NB4 (cell line): ENCODE measurements at regions not wholly inside any gene's neighbourhood (a gene's known extent, or its start where the extent isn't known, plus 50 kb on each side); places are given as distances from the start of the nearest gene placed in this dataset.
"Not testable (repeated sequence)": the region's sequence is repeated elsewhere in the genome, so short reads cannot be mapped to it uniquely, and the experiment has no call there.

Source experiments
- DNase-seq: peaks from one replicate; pipeline ENCODE4 v3.0.0; 2010; ENCODE audit warnings: low read depth
- H3K4me3 ChIP-seq: one replicate; pipeline ENCODE4 v1.5.1; 2011; ENCODE audit warnings: mild to moderate bottlenecking, low read depth, low read length, moderate library complexity
- MAX ChIP-seq: IDR thresholded peaks from 2 replicates; pipeline ENCODE4 v1.6.1; 2011; ENCODE audit warnings: low read depth, low read length
- MYC ChIP-seq: IDR thresholded peaks from 2 replicates; pipeline ENCODE4 v1.6.1; 2011; ENCODE audit warnings: low read depth, low read length
- POLR2A ChIP-seq: IDR thresholded peaks from 2 replicates; pipeline ENCODE4 v1.6.1; 2011; ENCODE audit warnings: mild to moderate bottlenecking; ENCODE audit not compliant: insufficient read length; ENCODE audit errors: extremely low read depth
- TF ChIP-seq, protein P1 (sequence below): IDR thresholded peaks from one replicate; pipeline ENCODE4 v1.5.1; 2012; ENCODE audit warnings: low read depth, low read length

DNA sequence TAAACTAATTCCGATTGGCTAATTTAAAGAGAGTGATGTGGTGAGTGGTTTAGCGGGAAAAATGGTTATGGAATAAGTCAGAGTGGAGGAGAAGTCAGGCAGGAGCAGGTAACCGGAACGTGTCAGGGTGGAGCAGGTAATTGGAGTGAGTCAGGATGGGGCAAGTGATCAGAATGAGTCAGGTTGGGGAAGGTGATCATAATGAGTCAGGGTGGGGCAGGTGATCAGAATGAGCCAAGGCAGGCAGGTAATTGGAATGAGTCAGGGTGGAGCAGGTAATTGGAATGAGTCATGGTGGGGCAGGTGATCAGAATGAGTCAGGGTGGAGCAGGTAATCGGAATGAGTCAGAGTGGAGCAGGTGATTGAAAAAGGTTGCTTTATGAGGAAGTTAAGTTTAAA is 101.4 kb downstream of the TMEM167A start:
- DNase-seq, result no peak
- H3K4me3 ChIP-seq, result no peak overlapping the region
- no peak for TF ChIP-seq MAX
- TF ChIP-seq MYC, result no peak
- TF ChIP-seq, protein P1, sequence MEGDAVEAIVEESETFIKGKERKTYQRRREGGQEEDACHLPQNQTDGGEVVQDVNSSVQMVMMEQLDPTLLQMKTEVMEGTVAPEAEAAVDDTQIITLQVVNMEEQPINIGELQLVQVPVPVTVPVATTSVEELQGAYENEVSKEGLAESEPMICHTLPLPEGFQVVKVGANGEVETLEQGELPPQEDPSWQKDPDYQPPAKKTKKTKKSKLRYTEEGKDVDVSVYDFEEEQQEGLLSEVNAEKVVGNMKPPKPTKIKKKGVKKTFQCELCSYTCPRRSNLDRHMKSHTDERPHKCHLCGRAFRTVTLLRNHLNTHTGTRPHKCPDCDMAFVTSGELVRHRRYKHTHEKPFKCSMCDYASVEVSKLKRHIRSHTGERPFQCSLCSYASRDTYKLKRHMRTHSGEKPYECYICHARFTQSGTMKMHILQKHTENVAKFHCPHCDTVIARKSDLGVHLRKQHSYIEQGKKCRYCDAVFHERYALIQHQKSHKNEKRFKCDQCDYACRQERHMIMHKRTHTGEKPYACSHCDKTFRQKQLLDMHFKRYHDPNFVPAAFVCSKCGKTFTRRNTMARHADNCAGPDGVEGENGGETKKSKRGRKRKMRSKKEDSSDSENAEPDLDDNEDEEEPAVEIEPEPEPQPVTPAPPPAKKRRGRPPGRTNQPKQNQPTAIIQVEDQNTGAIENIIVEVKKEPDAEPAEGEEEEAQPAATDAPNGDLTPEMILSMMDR, result no peak
- no peak for TF ChIP-seq POLR2A

DNA sequence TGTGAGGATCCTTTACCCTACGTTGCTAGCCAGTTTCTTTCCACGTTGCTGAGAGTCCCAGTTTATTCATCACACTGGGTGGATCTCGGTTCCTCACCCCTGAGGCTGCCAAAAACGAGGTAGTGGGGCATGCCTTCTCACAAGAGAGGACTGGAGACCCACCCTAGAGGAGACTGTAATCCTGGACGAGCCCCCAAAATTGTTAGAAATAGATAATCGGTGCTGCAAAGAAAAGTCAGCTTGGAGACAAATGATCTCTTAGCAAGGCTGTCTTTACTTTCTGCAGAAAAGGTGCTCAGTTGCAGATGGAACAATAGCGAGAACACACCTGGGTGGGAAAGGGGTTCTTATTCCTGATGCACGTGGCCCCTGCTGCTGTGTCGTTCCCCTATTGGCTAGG is 101.8 kb downstream of the TMEM167A start:
- no peak overlapping the region for H3K4me3 ChIP-seq

DNA sequence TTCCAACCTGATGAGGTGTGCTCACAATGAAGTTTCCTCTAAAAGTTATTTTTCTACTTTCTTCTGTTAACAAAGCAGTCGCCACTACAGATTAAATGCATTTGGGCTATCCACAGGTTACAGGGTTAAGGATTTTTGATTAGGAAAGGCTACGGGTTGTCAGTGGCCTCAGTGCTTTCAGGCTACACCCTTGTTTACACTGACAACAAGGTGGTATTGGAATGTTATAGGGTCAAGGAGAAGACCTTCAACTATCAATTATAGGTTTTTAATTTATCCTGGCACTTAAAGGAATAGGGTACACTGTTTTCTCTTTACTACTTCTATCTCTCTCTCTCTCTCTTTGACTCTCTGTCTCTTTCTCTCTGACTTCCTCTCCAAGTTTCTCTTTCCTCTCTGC is 102.8 kb downstream of the TMEM167A start:
- not testable (repeated sequence) for DNase-seq, H3K4me3 ChIP-seq

More for the DNA sequence above, 101.8 kb downstream of the TMEM167A start:
- no peak for DNase-seq
- no peak for TF ChIP-seq MYC
- TF ChIP-seq, protein P1, result no peak

- no peak for TF ChIP-seq POLR2A
- TF ChIP-seq, protein P1, result no peak
- no peak for TF ChIP-seq MAX
- TF ChIP-seq MYC, result no peak
- no peak overlapping the region for H3K4me3 ChIP-seq
- DNase-seq, result no peak
These were observed 105.3 kb downstream of the TMEM167A start for GRCh38 chr5:82971901-82972300.

DNA sequence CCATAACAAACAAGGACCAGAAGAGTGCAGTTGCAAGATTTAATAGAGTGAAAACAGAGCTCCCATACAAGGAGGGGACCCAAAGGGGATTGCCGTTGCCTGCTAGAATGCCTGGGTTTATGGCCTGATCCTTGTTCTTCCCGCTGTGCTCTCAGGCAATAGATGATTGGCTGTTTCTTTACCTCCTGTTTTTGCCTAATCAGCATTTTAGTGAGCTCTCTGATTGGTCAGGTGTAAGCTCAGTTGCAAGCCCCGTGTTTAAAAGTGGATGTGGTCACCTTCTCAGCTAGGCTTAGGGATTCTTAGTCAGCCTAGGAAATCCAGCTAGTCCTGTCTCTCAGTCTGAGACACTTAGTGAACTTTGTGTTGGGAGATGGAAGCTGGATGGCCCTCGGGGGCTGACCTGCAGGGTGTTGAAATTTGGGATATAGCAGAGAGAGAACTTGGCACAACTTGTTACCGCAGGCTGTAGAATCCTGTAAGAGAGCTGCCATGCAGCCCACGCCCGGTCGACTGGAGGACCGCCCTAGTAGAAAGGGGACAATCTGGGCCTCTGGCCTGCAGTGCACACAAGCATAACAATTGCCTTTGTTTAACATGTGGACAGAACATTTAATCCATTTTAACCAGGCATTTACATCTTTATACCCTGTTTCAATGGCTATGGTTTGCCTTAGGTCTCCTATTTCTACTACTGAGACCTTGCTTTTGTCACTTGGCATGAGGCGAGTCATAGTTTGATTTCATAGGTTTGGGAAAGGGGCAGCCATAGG is 106.0 kb downstream of the TMEM167A start:
- DNase-seq, H3K4me3 ChIP-seq: not testable (repeated sequence)

DNA sequence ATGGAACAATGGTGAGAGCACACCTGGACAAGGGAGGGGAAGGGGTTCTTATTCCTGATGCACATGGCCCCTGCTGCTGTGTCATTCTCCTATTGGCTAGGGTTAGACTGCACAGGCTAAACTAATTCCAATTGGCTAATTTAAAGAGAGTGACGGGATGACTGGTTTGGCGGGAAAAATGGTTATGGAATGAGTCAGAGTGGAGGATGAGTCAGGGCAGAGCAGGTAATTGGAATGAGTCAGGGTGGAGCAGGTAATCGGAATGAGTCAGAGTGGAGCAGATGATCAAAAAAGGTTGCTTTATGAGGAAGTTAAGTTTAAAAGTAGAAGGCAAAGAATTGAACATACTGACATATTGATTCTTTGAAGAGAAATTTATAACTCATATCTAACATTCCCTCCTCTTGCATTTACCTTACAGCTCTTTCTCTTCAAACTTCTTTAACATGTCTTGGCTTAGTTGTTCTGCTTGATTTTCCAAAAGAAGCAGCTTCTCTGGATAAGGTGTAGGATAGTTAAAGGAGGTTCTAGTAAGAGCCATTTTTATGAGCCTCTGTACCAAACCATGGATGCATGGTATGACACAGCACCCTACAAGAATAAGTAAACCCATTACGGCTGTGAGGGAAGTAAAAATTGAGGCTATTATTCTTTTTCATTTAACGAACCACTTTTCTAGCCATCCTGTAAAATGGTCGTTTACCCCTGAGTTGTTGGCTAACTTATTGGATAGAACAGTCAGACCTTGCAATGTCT is 107.8 kb downstream of the TMEM167A start:
- DNase-seq, H3K4me3 ChIP-seq: not testable (repeated sequence)

DNA sequence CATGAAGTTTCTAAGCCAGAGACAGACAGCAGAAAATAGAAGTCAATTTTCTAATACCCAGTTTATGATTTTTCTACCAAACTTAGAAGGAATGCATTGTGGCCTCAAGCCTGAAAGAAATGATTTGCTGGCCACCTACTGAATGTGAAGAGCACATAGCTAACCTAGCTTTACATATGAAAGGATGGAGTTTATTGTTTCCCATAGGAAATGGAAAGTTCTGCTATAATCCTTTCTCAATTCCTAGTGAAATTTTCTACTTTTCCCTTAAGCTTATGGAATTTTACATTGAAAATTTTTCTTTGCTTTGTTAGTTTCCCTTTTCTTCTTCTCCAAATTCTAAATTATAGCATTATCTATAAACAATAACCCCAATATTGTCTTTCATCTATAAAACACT is 110.1 kb downstream of the TMEM167A start:
- DNase-seq, result no peak
- TF ChIP-seq, protein P1, result no peak
- no peak for TF ChIP-seq MAX
- no peak overlapping the region for H3K4me3 ChIP-seq
